Stomach (tissue), 8 donors: ENCODE measurements at regions not wholly inside any gene's neighbourhood (a gene's known extent, or its start where the extent isn't known, plus 50 kb on each side); places are given as distances from the start of the nearest gene placed in this dataset.

ENCODE experiments used
- DNase-seq, 2 donors: peaks; one replicate each; pipeline versions ENCODE4 v3.0.0 to v3.0.0-alpha.2; 2013 to 2019
- H3K27ac ChIP-seq, 5 donors: fragments of 200-600 bp in 4 of 5; sonication (generic) in 4 of 5; one replicate each; pipeline ENCODE4 v1.5.1; 2013 to 2019; ENCODE audit warnings: mild to moderate bottlenecking in 1 of 5, moderate library complexity in 1 of 5
- H3K27me3 ChIP-seq, 3 donors: fragments of 200-600 bp; sonication (generic); one replicate each; pipeline ENCODE4 v1.5.1; 2017 to 2019; ENCODE audit warnings: mixed run types in 1 of 3
- H3K36me3 ChIP-seq, 4 donors: fragments of 200-600 bp; sonication (generic); 1 replicate in 3 of 4; 2 replicates in 1 of 4; pipeline ENCODE4 v1.5.1; 2016 to 2019
- H3K4me1 ChIP-seq, 4 donors: fragments of 200-600 bp; sonication (generic); one replicate each; pipeline ENCODE4 v1.5.1; 2016 to 2019
- H3K4me3 ChIP-seq, 4 donors: fragments of 200-600 bp; sonication (generic) in 3 of 4; one replicate each; pipeline ENCODE4 v1.5.1; 2016 to 2019; ENCODE audit warnings: mild to moderate bottlenecking in 1 of 4
- H3K9me3 ChIP-seq, 4 donors: fragments of 200-600 bp; sonication (generic); one replicate each; pipeline ENCODE4 v1.5.1; 2016 to 2019
- EP300 ChIP-seq: sonication (generic); formaldehyde crosslinking; IDR thresholded peaks from one replicate; pipeline ENCODE4 v1.6.1; 2017; ENCODE audit warnings: antibody characterized with exemption
- POLR2A ChIP-seq, 4 donors: fragments of 450-650 bp; IDR thresholded peaks; one replicate each; pipeline ENCODE4 v1.6.1; 2016; ENCODE audit warnings: antibody characterized with exemption in 4 of 4, control low read depth in 2 of 4, mild to moderate bottlenecking in 1 of 4, moderate library complexity in 1 of 4
- POLR2AphosphoS5 ChIP-seq, 3 donors: sonication (generic); formaldehyde crosslinking; IDR thresholded peaks; one replicate each; pipeline ENCODE4 v1.6.1; 2016; ENCODE audit warnings: antibody characterized with exemption in 3 of 3
- WGBS, 5 donors: extraction: QIAGEN DNeasy Blood & Tissue Kit in 3 of 5; methylation state at CpG; one replicate each; pipeline versions ENCODE4 v1.1.5 to v1.1.7; 2013 to 2018; 5-methylcytosine and 5-hydroxymethylcytosine counted together
- intact Hi-C: fragments of 100-400 bp; cut with DNase I; formaldehyde crosslinking; loops from one replicate; pipeline ENCODE4 v1.15.1; 2023; ENCODE audit warnings: low total_unique reads
- TF ChIP-seq, protein P1 (sequence below), 7 experiments: fragments of 450-650 bp in 4 of 7; fragments of 200-600 bp in 3 of 7; sonication (generic) in 3 of 7; IDR thresholded peaks; one replicate each; pipeline ENCODE4 v1.5.1; 2016 to 2019; ENCODE audit warnings: antibody characterized with exemption in 7 of 7, control low read depth in 2 of 7, mild to moderate bottlenecking in 1 of 7
- donor health status: healthy with polysubstance abuse.
- donor health status: Bipolar disorder and iron deficiency.
- donor health status: healthy.

- TF ChIP-seq POLR2A (IDR thresholded peaks at IDR 0.05) (no peak), POLR2AphosphoS5 (IDR thresholded peaks at IDR 0.05) (no peak), EP300 (no peak)
- TF ChIP-seq, protein P1, sequence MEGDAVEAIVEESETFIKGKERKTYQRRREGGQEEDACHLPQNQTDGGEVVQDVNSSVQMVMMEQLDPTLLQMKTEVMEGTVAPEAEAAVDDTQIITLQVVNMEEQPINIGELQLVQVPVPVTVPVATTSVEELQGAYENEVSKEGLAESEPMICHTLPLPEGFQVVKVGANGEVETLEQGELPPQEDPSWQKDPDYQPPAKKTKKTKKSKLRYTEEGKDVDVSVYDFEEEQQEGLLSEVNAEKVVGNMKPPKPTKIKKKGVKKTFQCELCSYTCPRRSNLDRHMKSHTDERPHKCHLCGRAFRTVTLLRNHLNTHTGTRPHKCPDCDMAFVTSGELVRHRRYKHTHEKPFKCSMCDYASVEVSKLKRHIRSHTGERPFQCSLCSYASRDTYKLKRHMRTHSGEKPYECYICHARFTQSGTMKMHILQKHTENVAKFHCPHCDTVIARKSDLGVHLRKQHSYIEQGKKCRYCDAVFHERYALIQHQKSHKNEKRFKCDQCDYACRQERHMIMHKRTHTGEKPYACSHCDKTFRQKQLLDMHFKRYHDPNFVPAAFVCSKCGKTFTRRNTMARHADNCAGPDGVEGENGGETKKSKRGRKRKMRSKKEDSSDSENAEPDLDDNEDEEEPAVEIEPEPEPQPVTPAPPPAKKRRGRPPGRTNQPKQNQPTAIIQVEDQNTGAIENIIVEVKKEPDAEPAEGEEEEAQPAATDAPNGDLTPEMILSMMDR (IDR thresholded peaks at IDR 0.05) = no peak
- no peaks in the 10 kb centered on the region for H3K27me3 ChIP-seq
- intact Hi-C loops = no loop called here
- DNase-seq = no peak
- peaks cover 0 to 14% (median 10%) of the 10 kb centered on the region in 4 donors for H3K9me3 ChIP-seq
- H3K27ac ChIP-seq = no peak overlapping the region
- WGBS, 5 donors = 56 to 74% (median 73%) methylated on average over 2 of the region's 2 CpGs
- H3K4me1 ChIP-seq = no peaks in the 10 kb centered on the region
- H3K36me3 ChIP-seq = no peaks in the 10 kb centered on the region
- no peak overlapping the region for H3K4me3 ChIP-seq
Measured at GRCh38 chr4:111562826-111563225, 582.4 kb upstream of the FAM241A start.

GRCh38 chr4:111572470-111572869 lies 572.8 kb upstream of the FAM241A start:
- Histone ChIP-seq H3K27ac (no peak overlapping the region), H3K9me3 (no peaks in the 10 kb centered on the region), H3K36me3 (no peaks in the 10 kb centered on the region), H3K27me3 (no peaks in the 10 kb centered on the region), H3K4me1 (no peaks in the 10 kb centered on the region), H3K4me3 (no peak overlapping the region)
- intact Hi-C loops = no loop called here
- 34 to 49% (median 39%) methylated on average over 1 of the region's 1 CpG for WGBS, 5 donors
- TF ChIP-seq, protein P1 (IDR thresholded peaks at IDR 0.05) = no peak
- DNase-seq = no peak

DNA sequence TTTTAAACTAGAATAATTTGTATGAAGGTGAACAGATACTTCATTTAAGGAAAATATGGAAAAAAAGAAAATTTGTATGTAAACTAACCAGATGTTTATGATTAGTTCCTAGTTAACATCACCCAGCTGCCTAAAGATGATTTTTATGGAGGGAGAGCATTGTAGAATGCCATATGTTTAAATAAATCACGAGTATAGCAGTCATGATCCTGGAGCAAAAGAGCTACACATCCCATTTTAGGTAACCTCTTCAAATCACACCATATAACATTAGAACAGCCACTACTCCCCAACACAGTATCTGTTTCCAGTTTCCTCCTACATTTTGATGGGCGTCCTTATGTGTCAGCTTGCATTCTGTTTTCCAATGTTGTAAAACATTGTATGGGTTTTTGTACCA lies 571.9 kb upstream of the FAM241A start:
- TF ChIP-seq POLR2AphosphoS5 (IDR thresholded peaks at IDR 0.05) (no peak), EP300 (no peak), POLR2A (IDR thresholded peaks at IDR 0.05) (no peak)
- TF ChIP-seq, protein P1 (IDR thresholded peaks at IDR 0.05) = no peak
- Histone ChIP-seq H3K4me1 (no peaks in the 10 kb centered on the region), H3K9me3 (no peaks in the 10 kb centered on the region), H3K36me3 (no peaks in the 10 kb centered on the region), H3K4me3 (no peak overlapping the region), H3K27ac (no peak overlapping the region), H3K27me3 (no peaks in the 10 kb centered on the region)
- DNase-seq = no peak
- 45 to 59% (median 55%) methylated on average over 2 of the region's 2 CpGs for WGBS, 5 donors
- intact Hi-C loops = no loop called here

- Histone ChIP-seq H3K9me3 (peaks cover 6 to 14% (median 11%) of the 10 kb centered on the region in 4 donors), H3K4me1 (no peaks in the 10 kb centered on the region), H3K36me3 (no peaks in the 10 kb centered on the region), H3K27ac (no peak overlapping the region), H3K4me3 (no peak overlapping the region), H3K27me3 (no peaks in the 10 kb centered on the region)
- intact Hi-C loops = no loop called here
- TF ChIP-seq, protein P1 (IDR thresholded peaks at IDR 0.05) = no peak
- no peak for TF ChIP-seq POLR2A (IDR thresholded peaks at IDR 0.05)
- TF ChIP-seq EP300 = no peak
- TF ChIP-seq POLR2AphosphoS5 (IDR thresholded peaks at IDR 0.05) = no peak
- no peak for DNase-seq
Measured at GRCh38 chr4:111579767-111580166, 565.5 kb upstream of the FAM241A start.

DNA sequence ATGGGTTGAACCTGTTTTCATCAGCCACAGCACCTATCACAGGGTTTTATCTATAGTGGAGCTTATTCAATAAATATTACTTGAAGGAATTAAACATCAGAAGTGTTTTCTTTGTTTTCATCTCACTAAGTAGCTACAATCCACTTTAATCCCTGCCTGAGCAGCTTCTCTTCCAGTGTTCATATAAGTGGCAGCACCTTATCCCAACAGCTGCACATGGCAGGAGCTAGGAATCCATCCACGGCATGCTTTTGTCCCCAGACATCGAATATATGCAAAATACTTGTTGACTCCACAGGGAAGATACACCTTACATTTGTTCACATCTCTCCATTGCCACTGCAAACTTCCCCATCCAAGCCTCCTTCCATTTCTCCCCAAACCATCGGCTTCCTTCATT lies 549.8 kb upstream of the FAM241A start:
- H3K36me3 ChIP-seq = no peaks in the 10 kb centered on the region
- H3K9me3 ChIP-seq = no peaks in the 10 kb centered on the region
- H3K27ac ChIP-seq = no peak overlapping the region
- no peak overlapping the region for H3K4me3 ChIP-seq
- no peak for DNase-seq
- 82 to 95% (median 91%) methylated on average over 3 of the region's 3 CpGs for WGBS, 5 donors
- H3K4me1 ChIP-seq = no peaks in the 10 kb centered on the region
- TF ChIP-seq POLR2A (IDR thresholded peaks at IDR 0.05) (no peak), POLR2AphosphoS5 (IDR thresholded peaks at IDR 0.05) (no peak), EP300 (no peak)
- TF ChIP-seq, protein P1 (IDR thresholded peaks at IDR 0.05) = no peak
- intact Hi-C loops = no loop called here
- no peaks in the 10 kb centered on the region for H3K27me3 ChIP-seq
